AG04450 (cell line): ENCODE measurements at regions not wholly inside any gene's neighbourhood (a gene's known extent, or its start where the extent isn't known, plus 50 kb on each side); places are given as distances from the start of the nearest gene placed in this dataset.

ENCODE experiments used
- CTCF ChIA-PET: fragments of 300-600, 350-600 bp; formaldehyde crosslinking; extraction: SDS; loops from one replicate; lab custom pipeline; 2022; ENCODE audit warnings: antibody characterized with exemption, inconsistent platforms; lab: Charles Lee
- POLR2A ChIA-PET: fragments of 350-600 bp; formaldehyde crosslinking; extraction: SDS; loops from one replicate; lab custom pipeline; 2021; ENCODE audit warnings: antibody characterized with exemption, inconsistent platforms; lab: Yijun Ruan, JAX
- DNase-seq: peaks from one replicate; pipeline ENCODE4 v3.0.0-alpha.2; 2011; ENCODE audit warnings: low read depth, low spot score
- H3K27ac ChIP-seq: one replicate; pipeline ENCODE4 v1.5.1; 2012; ENCODE audit warnings: low read depth, low read length, control low read depth
- H3K27me3 ChIP-seq: one replicate; pipeline ENCODE4 v1.6.0; 2012; ENCODE audit warnings: low read length; ENCODE audit not compliant: control insufficient read depth, insufficient read depth
- H3K4me3 ChIP-seq: 2 replicates; pipeline ENCODE4 v1.5.1; 2011; ENCODE audit warnings: mild to moderate bottlenecking, low read depth, low read length, control low read depth
- H3K9me3 ChIP-seq: 2 replicates; pipeline ENCODE4 v1.5.1; 2012; ENCODE audit warnings: low read length; ENCODE audit not compliant: control insufficient read depth, insufficient read depth
- CTCF ChIP-seq: IDR thresholded peaks from 2 replicates; pipeline ENCODE4 v1.5.1; 2011; ENCODE audit warnings: low read depth, low read length, control low read depth, inconsistent platforms

DNA sequence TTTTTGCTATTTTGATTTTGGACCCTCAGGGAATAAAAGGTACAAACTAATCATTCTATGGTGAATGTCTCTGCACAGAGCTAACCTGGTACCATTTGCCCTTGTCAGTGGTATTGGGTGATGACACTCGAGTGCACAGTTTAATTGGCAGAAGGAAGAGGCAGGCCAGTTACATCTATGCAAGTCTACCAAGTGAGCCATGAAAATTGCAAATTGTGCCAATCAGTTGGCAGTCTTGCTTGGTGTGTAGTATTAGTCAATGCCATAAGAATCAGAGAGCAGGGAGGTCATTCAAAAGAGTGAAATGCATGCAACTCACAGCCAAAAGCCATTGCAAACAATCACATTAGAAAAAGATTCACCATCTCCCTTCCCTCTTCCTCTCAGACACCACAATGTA lies 479.6 kb downstream of the ADAMTS20 start:
- no peaks in the 10 kb centered on the region for H3K27me3 ChIP-seq
- H3K9me3 ChIP-seq, result no peaks in the 10 kb centered on the region
- no peak for TF ChIP-seq CTCF
- no peak for DNase-seq
- ChIA-PET POLR2A (no interaction called here), CTCF (no interaction called here)
- no peak overlapping the region for H3K27ac ChIP-seq
- no peak overlapping the region for H3K4me3 ChIP-seq

GRCh38 chr12:43069768-43070221 lies 480.2 kb upstream of the PRICKLE1 start:
- Histone ChIP-seq H3K9me3 (no peaks in the 10 kb centered on the region), H3K27ac (no peak overlapping the region), H3K4me3 (no peak overlapping the region), H3K27me3 (no peaks in the 10 kb centered on the region)
- no peak for DNase-seq
- POLR2A ChIA-PET, result no interaction called here
- CTCF ChIA-PET, result no interaction called here
- TF ChIP-seq CTCF, result no peak

DNA sequence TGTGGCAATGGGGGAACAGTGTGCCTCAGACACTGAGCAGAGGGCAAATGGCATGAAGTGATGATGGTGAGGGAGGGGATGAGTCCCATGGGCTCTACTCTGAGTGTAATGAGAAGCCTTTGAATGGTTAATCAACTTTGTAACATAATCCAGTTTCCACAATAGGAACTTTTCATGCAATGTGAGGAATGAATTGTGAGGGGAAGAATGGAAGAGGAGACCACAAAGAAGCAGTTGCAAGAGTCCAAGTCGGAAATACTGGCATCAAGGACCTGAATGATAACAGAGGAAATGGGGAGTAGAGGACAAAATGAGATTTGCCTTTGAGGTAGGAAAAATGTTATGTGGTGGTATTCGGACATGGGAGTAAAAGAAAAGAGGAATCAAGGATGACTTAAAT lies 476.9 kb upstream of the PRICKLE1 start:
- no peaks in the 10 kb centered on the region for H3K27me3 ChIP-seq
- ChIA-PET CTCF (no interaction called here), POLR2A (no interaction called here)
- no peak overlapping the region for H3K27ac ChIP-seq
- no peaks in the 10 kb centered on the region for H3K9me3 ChIP-seq
- no peak overlapping the region for H3K4me3 ChIP-seq
- no peak for DNase-seq
- TF ChIP-seq CTCF, result no peak

GRCh38 chr12:43063650-43064049 lies 474.1 kb upstream of the PRICKLE1 start:
- Histone ChIP-seq H3K27ac (no peak overlapping the region), H3K27me3 (no peaks in the 10 kb centered on the region), H3K9me3 (no peaks in the 10 kb centered on the region), H3K4me3 (no peak overlapping the region)
- ChIA-PET POLR2A (no interaction called here), CTCF (no interaction called here)
- TF ChIP-seq CTCF, result no peak
- DNase-seq, result peak; percentile 52

- no peak overlapping the region for H3K4me3 ChIP-seq
- POLR2A ChIA-PET, result no interaction called here
- CTCF ChIA-PET, result no interaction called here
Measured at GRCh38 chr12:43062201-43062895, 472.8 kb upstream of the PRICKLE1 start.

More at GRCh38 chr12:43062201-43062895, 472.8 kb upstream of the PRICKLE1 start:
- Histone ChIP-seq H3K27ac (no peak overlapping the region), H3K27me3 (no peaks in the 10 kb centered on the region), H3K9me3 (no peaks in the 10 kb centered on the region)
- no peak for TF ChIP-seq CTCF
- no peak for DNase-seq
